Tibial artery (tissue), 4 donors: ENCODE measurements at regions not wholly inside any gene's neighbourhood (a gene's known extent, or its start where the extent isn't known, plus 50 kb on each side); places are given as distances from the start of the nearest gene placed in this dataset.

ENCODE experiments used
- DNase-seq, 2 donors: peaks; one replicate each; pipeline ENCODE4 v3.0.0-alpha.2; 2019
- H3K27ac ChIP-seq, 2 donors: fragments of 200-600 bp; sonication (generic) in 1 of 2; 1 replicate in 1 of 2; 2 replicates in 1 of 2; pipeline ENCODE4 v1.5.1; 2018 to 2019; ENCODE audit warnings: mild to moderate bottlenecking in 1 of 2
- H3K27me3 ChIP-seq, 2 donors: fragments of 200-600 bp; sonication (generic) in 1 of 2; one replicate each; pipeline versions ENCODE4 v1.5.1 to v1.6.0; 2016 to 2019
- H3K36me3 ChIP-seq, 3 donors: fragments of 200-600 bp; sonication (generic) in 2 of 3; one replicate each; pipeline ENCODE4 v1.5.1; 2016 to 2019; ENCODE audit warnings: mild to moderate bottlenecking in 2 of 3
- H3K4me1 ChIP-seq, 4 donors: fragments of 200-600 bp; sonication (generic) in 2 of 4; 1 replicate in 3 of 4; 2 replicates in 1 of 4; pipeline ENCODE4 v1.5.1; 2016 to 2019
- H3K4me3 ChIP-seq, 2 donors: fragments of 200-600 bp; sonication (generic) in 1 of 2; 1 replicate in 1 of 2; 2 replicates in 1 of 2; pipeline ENCODE4 v1.5.1; 2018 to 2019; ENCODE audit warnings: mild to moderate bottlenecking in 2 of 2
- H3K9me3 ChIP-seq, 3 donors: fragments of 200-600 bp; sonication (generic) in 1 of 3; one replicate each; pipeline ENCODE4 v1.5.1; 2016 to 2019
- intact Hi-C: fragments of 100-400 bp; cut with DNase I; formaldehyde crosslinking; loops from one replicate; pipeline ENCODE4 v1.15.0; 2023; ENCODE audit warnings: low total_unique reads
- TF ChIP-seq, protein P1 (sequence below), 2 experiments: fragments of 200-600 bp in 1 of 2; fragments of 450-650 bp in 1 of 2; IDR thresholded peaks; one replicate each; pipeline ENCODE4 v1.5.1; 2017 to 2019; ENCODE audit warnings: antibody characterized with exemption in 2 of 2, mild to moderate bottlenecking in 1 of 2, moderate library complexity in 1 of 2

DNA sequence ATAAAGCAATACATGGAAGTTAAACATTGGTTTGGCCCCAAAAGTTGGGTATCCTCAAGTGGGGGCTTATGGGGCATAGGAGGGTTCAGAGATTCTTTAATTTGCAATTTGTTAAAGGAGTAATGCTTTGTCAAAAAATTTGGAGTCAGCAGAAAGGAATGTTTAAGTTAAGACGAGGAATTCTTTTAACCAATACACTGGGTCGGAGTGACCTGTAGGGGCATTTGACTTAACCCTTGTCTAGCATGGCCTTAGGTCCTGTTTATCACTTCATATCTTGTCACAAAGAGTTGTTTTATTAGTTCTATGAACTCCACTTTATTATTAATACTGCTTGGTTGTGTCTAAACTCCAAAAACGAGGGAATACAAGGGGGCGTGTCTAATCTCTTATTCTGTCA lies 656.1 kb upstream of the RORB start:
- Histone ChIP-seq H3K27me3 (no peaks in the 10 kb centered on the region), H3K4me3 (no peak overlapping the region), H3K36me3 (no peaks in the 10 kb centered on the region), H3K9me3 (no peaks in the 10 kb centered on the region), H3K27ac (no peak overlapping the region), H3K4me1 (no peaks in the 10 kb centered on the region)
- DNase-seq: no peak
- intact Hi-C loops: no loop called here
- TF ChIP-seq, protein P1, sequence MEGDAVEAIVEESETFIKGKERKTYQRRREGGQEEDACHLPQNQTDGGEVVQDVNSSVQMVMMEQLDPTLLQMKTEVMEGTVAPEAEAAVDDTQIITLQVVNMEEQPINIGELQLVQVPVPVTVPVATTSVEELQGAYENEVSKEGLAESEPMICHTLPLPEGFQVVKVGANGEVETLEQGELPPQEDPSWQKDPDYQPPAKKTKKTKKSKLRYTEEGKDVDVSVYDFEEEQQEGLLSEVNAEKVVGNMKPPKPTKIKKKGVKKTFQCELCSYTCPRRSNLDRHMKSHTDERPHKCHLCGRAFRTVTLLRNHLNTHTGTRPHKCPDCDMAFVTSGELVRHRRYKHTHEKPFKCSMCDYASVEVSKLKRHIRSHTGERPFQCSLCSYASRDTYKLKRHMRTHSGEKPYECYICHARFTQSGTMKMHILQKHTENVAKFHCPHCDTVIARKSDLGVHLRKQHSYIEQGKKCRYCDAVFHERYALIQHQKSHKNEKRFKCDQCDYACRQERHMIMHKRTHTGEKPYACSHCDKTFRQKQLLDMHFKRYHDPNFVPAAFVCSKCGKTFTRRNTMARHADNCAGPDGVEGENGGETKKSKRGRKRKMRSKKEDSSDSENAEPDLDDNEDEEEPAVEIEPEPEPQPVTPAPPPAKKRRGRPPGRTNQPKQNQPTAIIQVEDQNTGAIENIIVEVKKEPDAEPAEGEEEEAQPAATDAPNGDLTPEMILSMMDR (IDR thresholded peaks at IDR 0.05): no peak

DNA sequence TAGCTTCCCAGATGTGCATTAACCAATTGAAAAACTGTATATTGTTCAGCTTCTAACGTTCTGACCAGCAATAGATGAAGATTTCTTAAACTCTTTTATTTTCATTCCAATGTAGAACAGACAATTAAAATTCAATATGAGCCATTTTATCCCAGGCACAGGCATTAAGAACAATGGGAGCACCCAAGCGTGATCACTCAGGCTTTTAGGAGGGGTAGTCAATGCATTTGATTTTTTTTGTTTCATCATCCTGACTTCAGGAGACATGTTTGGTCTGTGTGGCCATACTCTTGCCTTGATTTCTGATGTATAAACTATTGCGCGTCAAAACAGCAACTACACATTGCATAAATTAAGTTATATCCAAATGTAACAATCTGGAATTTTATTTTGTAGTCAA lies 653.0 kb upstream of the RORB start:
- Histone ChIP-seq H3K4me3 (no peak overlapping the region), H3K9me3 (no peaks in the 10 kb centered on the region), H3K27ac (no peak overlapping the region), H3K27me3 (no peaks in the 10 kb centered on the region), H3K36me3 (no peaks in the 10 kb centered on the region), H3K4me1 (no peaks in the 10 kb centered on the region)
- DNase-seq: no peak
- intact Hi-C loops: no loop called here
- TF ChIP-seq, protein P1 (IDR thresholded peaks at IDR 0.05): no peak

DNA sequence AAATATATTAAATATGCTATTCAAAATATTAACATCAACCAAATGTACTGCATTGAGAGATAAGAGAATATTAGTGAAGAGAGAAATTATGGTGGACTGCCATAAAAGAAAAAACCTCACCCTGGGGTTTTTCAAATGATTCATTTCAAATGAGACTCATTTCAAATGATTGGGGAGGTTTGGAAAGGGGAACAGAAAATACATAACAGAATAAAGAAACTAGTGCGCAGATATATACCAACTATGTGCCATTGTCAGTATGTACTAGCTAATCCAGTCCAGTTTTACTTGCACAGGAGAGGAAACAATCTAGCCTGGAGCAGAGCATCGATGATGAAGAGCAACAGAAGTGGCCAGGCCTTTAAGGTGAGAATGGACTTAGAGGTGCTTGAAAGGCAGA lies 651.6 kb upstream of the RORB start:
- no peak overlapping the region for H3K4me3 ChIP-seq
- H3K4me1 ChIP-seq: no peaks in the 10 kb centered on the region
- no peaks in the 10 kb centered on the region for H3K27me3 ChIP-seq
- no peak overlapping the region for H3K27ac ChIP-seq
- H3K36me3 ChIP-seq: no peaks in the 10 kb centered on the region
- intact Hi-C loops: no loop called here
- no peaks in the 10 kb centered on the region for H3K9me3 ChIP-seq
- DNase-seq: no peak
- TF ChIP-seq, protein P1 (IDR thresholded peaks at IDR 0.05): no peak

DNA sequence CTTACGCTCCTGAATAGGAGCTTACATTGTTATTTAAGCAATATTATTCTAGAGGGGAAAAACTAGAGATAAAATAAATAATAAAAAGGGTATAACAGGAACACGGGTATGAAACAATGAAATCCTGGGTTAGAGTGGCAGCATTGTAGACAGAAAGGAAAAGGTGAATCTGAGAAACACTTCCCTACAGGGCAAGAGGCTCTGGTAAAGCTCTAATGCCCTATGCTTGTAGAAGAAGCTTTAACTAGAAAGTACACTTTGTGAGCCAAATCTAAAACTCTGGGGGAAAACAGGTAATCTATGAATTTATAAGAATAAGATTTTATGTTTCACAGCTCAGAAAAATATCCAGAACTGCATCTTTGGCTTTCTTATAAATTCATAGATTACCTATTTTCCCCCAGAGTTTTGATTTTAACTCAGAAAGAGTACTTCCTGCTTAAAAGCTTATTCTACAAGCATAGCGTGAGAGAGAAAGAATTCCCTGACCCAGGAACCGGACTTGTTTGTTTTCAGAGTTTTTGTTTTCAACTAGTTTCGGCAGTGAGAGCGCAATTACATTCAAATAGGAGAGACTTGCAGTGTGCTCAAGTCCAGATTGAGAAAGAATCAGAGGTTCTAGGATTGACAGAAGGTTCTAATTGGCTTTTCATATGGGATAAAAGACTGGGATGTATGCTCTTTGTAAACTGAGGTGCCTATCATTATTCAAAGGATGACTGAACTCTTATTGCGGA lies 651.0 kb upstream of the RORB start:
- Histone ChIP-seq H3K27me3 (no peaks in the 10 kb centered on the region), H3K9me3 (no peaks in the 10 kb centered on the region), H3K4me1 (no peaks in the 10 kb centered on the region), H3K36me3 (no peaks in the 10 kb centered on the region), H3K27ac (no peak overlapping the region), H3K4me3 (no peak overlapping the region)
- TF ChIP-seq, protein P1 (IDR thresholded peaks at IDR 0.05): no peak
- DNase-seq: no peak
- intact Hi-C loops: no loop called here

DNA sequence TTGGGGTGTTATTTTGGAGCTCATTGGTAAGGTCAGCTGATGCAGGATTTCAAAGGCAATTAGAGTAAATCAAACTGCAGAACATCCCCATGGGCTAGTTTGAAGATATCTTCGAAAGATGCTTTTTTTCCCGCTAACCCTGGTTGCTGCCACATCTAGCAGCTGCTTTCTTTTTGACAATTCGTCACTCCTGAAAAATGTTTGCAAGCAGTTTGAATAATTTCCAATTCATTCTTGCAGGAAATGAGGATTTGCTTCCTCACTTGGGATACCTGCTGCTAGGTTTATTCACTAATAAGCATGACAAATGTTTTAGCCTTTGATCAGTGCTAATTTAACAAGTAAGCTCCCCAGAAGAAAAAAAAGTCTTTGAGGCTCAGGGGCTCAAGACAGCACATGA lies 649.6 kb upstream of the RORB start:
- no peaks in the 10 kb centered on the region for H3K4me1 ChIP-seq
- no peaks in the 10 kb centered on the region for H3K27me3 ChIP-seq
- no peaks in the 10 kb centered on the region for H3K9me3 ChIP-seq
- no peak for DNase-seq
- H3K27ac ChIP-seq: no peak overlapping the region
- H3K4me3 ChIP-seq: no peak overlapping the region
- intact Hi-C loops: no loop called here
- TF ChIP-seq, protein P1 (IDR thresholded peaks at IDR 0.05): no peak
- no peaks in the 10 kb centered on the region for H3K36me3 ChIP-seq

DNA sequence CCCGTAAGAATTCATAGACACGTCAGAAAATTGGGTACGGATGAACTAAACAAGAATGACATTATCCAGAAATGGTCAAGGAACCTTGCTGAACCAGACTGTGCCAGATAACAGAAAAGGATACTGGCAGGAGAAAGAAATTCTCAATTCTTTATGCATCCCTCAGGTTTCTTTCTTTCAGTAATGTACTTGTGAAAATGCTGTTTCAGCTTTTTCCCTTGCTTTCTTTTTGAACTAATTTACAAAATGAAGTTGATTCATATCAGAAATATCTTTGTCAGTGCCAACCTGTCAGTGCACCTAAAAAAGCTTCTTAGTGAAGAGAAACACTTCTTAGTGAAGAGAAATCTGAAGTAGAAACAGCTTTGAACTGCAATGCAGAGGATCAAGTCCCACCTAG lies 643.6 kb upstream of the RORB start:
- Histone ChIP-seq H3K36me3 (no peaks in the 10 kb centered on the region), H3K27ac (no peak overlapping the region), H3K4me1 (no peaks in the 10 kb centered on the region), H3K27me3 (no peaks in the 10 kb centered on the region), H3K9me3 (no peaks in the 10 kb centered on the region), H3K4me3 (no peak overlapping the region)
- intact Hi-C loops: no loop called here
- TF ChIP-seq, protein P1 (IDR thresholded peaks at IDR 0.05): no peak
- DNase-seq: no peak
